Peyer's patch (tissue), 4 donors: ENCODE measurements at regions not wholly inside any gene's neighbourhood (a gene's known extent, or its start where the extent isn't known, plus 50 kb on each side); places are given as distances from the start of the nearest gene placed in this dataset.

Source experiments
- DNase-seq, 3 donors: peaks; one replicate each; pipeline ENCODE4 v3.0.0-alpha.2; 2017 to 2019
- H3K27ac ChIP-seq, 4 donors: fragments of 200-600 bp; sonication (generic); one replicate each; pipeline ENCODE4 v1.5.1; 2016 to 2019
- H3K27me3 ChIP-seq, 2 donors: fragments of 200-600 bp; sonication (generic); one replicate each; pipeline ENCODE4 v1.5.1; 2019
- H3K36me3 ChIP-seq, 3 donors: fragments of 200-600 bp; sonication (generic); one replicate each; pipeline ENCODE4 v1.5.1; 2016 to 2019
- H3K4me1 ChIP-seq, 4 donors: fragments of 200-600 bp; sonication (generic); one replicate each; pipeline ENCODE4 v1.5.1; 2016 to 2019
- H3K4me3 ChIP-seq, 4 donors: fragments of 200-600 bp; sonication (generic); 1 replicate in 3 of 4; 2 replicates in 1 of 4; pipeline ENCODE4 v1.5.1; 2016 to 2019; ENCODE audit warnings: mild to moderate bottlenecking in 1 of 4
- H3K9me3 ChIP-seq, 4 donors: fragments of 200-600 bp; sonication (generic); one replicate each; pipeline ENCODE4 v1.5.1; 2016 to 2019; ENCODE audit warnings: mild to moderate bottlenecking in 1 of 4
- CTCF ChIP-seq, 6 experiments: fragments of 450-650 bp in 4 of 6; fragments of 200-600 bp in 2 of 6; sonication (generic) in 1 of 6; IDR thresholded peaks; one replicate each; pipeline ENCODE4 v1.5.1; 2017 to 2019; ENCODE audit warnings: antibody characterized with exemption in 6 of 6, mild to moderate bottlenecking in 3 of 6, moderate library complexity in 1 of 6
- POLR2A ChIP-seq, 2 donors: fragments of 450-650 bp; IDR thresholded peaks; one replicate each; pipeline ENCODE4 v1.5.1; 2017; ENCODE audit warnings: antibody characterized with exemption in 2 of 2, mild to moderate bottlenecking in 2 of 2, moderate library complexity in 2 of 2

GRCh38 chr16:54359555-54359954 lies 73.0 kb upstream of the IRX3 start:
- TF ChIP-seq POLR2A (IDR thresholded peaks at IDR 0.05) (no peak), CTCF (IDR thresholded peaks at IDR 0.05) (no peak)
- H3K9me3 ChIP-seq: no peaks in the 10 kb centered on the region
- no peak overlapping the region for H3K4me3 ChIP-seq
- no peak overlapping the region for H3K27ac ChIP-seq
- no peaks in the 10 kb centered on the region for H3K36me3 ChIP-seq
- H3K27me3 ChIP-seq: no peaks in the 10 kb centered on the region
- DNase-seq: no peak
- H3K4me1 ChIP-seq: no peaks in the 10 kb centered on the region

- Histone ChIP-seq H3K27ac (no peak overlapping the region), H3K4me3 (no peak overlapping the region), H3K27me3 (no peaks in the 10 kb centered on the region), H3K9me3 (no peaks in the 10 kb centered on the region), H3K4me1 (no peaks in the 10 kb centered on the region), H3K36me3 (no peaks in the 10 kb centered on the region)
- TF ChIP-seq POLR2A (IDR thresholded peaks at IDR 0.05): no peak
- no peak for TF ChIP-seq CTCF (IDR thresholded peaks at IDR 0.05)
- DNase-seq: no peak
Measured at GRCh38 chr16:54359081-54359480, 72.5 kb upstream of the IRX3 start.

- TF ChIP-seq POLR2A (IDR thresholded peaks at IDR 0.05) (no peak), CTCF (IDR thresholded peaks at IDR 0.05) (no peak)
- Histone ChIP-seq H3K36me3 (no peaks in the 10 kb centered on the region), H3K4me1 (no peaks in the 10 kb centered on the region), H3K27ac (no peak overlapping the region), H3K27me3 (no peaks in the 10 kb centered on the region), H3K4me3 (no peak overlapping the region), H3K9me3 (no peaks in the 10 kb centered on the region)
- DNase-seq: no peak
Measured at GRCh38 chr16:54356391-54356790, 69.8 kb upstream of the IRX3 start.

GRCh38 chr16:54355251-54355650 lies 68.7 kb upstream of the IRX3 start:
- no peak overlapping the region for H3K27ac ChIP-seq
- H3K9me3 ChIP-seq: no peaks in the 10 kb centered on the region
- H3K4me1 ChIP-seq: no peaks in the 10 kb centered on the region
- H3K27me3 ChIP-seq: no peaks in the 10 kb centered on the region
- no peak overlapping the region for H3K4me3 ChIP-seq
- TF ChIP-seq POLR2A (IDR thresholded peaks at IDR 0.05): no peak
- no peak for TF ChIP-seq CTCF (IDR thresholded peaks at IDR 0.05)
- DNase-seq: no peak
- no peaks in the 10 kb centered on the region for H3K36me3 ChIP-seq

- no peak overlapping the region for H3K27ac ChIP-seq
- no peaks in the 10 kb centered on the region for H3K36me3 ChIP-seq
- H3K9me3 ChIP-seq: no peaks in the 10 kb centered on the region
- DNase-seq: no peak
- no peak for TF ChIP-seq CTCF (IDR thresholded peaks at IDR 0.05)
- no peak for TF ChIP-seq POLR2A (IDR thresholded peaks at IDR 0.05)
- H3K4me1 ChIP-seq: no peaks in the 10 kb centered on the region
- H3K27me3 ChIP-seq: no peaks in the 10 kb centered on the region
- H3K4me3 ChIP-seq: no peak overlapping the region
Measured at GRCh38 chr16:54353097-54353496, 66.5 kb upstream of the IRX3 start.

- no peak for TF ChIP-seq POLR2A (IDR thresholded peaks at IDR 0.05)
- TF ChIP-seq CTCF (IDR thresholded peaks at IDR 0.05): no peak
- Histone ChIP-seq H3K27ac (no peak overlapping the region), H3K9me3 (no peaks in the 10 kb centered on the region), H3K36me3 (no peaks in the 10 kb centered on the region), H3K4me3 (no peak overlapping the region), H3K27me3 (no peaks in the 10 kb centered on the region), H3K4me1 (no peaks in the 10 kb centered on the region)
- DNase-seq: no peak
Measured at GRCh38 chr16:54351171-54351570, 64.6 kb upstream of the IRX3 start.
